Tibial nerve (tissue), 4 donors: ENCODE measurements at regions not wholly inside any gene's neighbourhood (a gene's known extent, or its start where the extent isn't known, plus 50 kb on each side); places are given as distances from the start of the nearest gene placed in this dataset.
"Not testable (repeated sequence)": the region's sequence is repeated elsewhere in the genome, so short reads cannot be mapped to it uniquely, and the experiment has no call there.

Experiments used
- CTCF ChIP-seq, 5 experiments: fragments of 200-600 bp in 3 of 5; fragments of 450-650 bp in 2 of 5; sonication (generic) in 3 of 5; IDR thresholded peaks; one replicate each; pipeline ENCODE4 v1.5.1; 2016 to 2019; ENCODE audit warnings: antibody characterized with exemption in 5 of 5, mild to moderate bottlenecking in 3 of 5, moderate library complexity in 2 of 5
- EP300 ChIP-seq, 2 donors: sonication (generic); formaldehyde crosslinking; IDR thresholded peaks; one replicate each; pipeline ENCODE4 v1.6.1; 2017; ENCODE audit warnings: antibody characterized with exemption in 2 of 2, mild to moderate bottlenecking in 1 of 2
- POLR2A ChIP-seq, 2 donors: fragments of 450-650 bp; IDR thresholded peaks; one replicate each; pipeline ENCODE4 v1.6.1; 2017; ENCODE audit warnings: antibody characterized with exemption in 2 of 2, mild to moderate bottlenecking in 2 of 2, moderate library complexity in 2 of 2

- TF ChIP-seq CTCF, EP300, POLR2A (IDR thresholded peaks at IDR 0.05): not testable (repeated sequence)
Observed at GRCh38 chr13:103880146-103880545, 813.9 kb upstream of the SLC10A2 start.
